Astrocyte (in vitro differentiated cells and primary cell): ENCODE measurements at regions not wholly inside any gene's neighbourhood (a gene's known extent, or its start where the extent isn't known, plus 50 kb on each side); places are given as distances from the start of the nearest gene placed in this dataset.

Source experiments
- DNase-seq: peaks from one replicate; pipeline ENCODE4 v3.0.0-alpha.2; 2010; ENCODE audit warnings: low read depth
- FAIRE-seq: peaks from 2 replicates; lab custom pipeline; 2011; peaks lifted over from hg19 to GRCh38; lab: Jason Lieb, UNC
- H2AFZ ChIP-seq: 2 replicates; pipeline ENCODE4 v1.6.0; 2012; ENCODE audit warnings: low read depth, low read length, inconsistent platforms
- H3K27ac ChIP-seq: 2 replicates; pipeline ENCODE4 v1.5.1; 2011; ENCODE audit warnings: low read depth, low read length, inconsistent platforms
- H3K27me3 ChIP-seq: 2 replicates; pipeline ENCODE4 v1.6.0; 2011; ENCODE audit warnings: low read length, inconsistent platforms; ENCODE audit not compliant: insufficient read depth
- H3K36me3 ChIP-seq: 2 replicates; pipeline ENCODE4 v1.5.1; 2011; ENCODE audit warnings: low read length, inconsistent platforms; ENCODE audit not compliant: insufficient read depth
- H3K4me1 ChIP-seq: 2 replicates; pipeline ENCODE4 v1.5.1; 2011; ENCODE audit warnings: low read length, inconsistent platforms; ENCODE audit not compliant: insufficient read depth
- H3K4me2 ChIP-seq: 2 replicates; pipeline ENCODE4 v1.6.0; 2012; ENCODE audit warnings: low read length, inconsistent platforms
- H3K4me3 ChIP-seq: 2 replicates; pipeline ENCODE4 v1.5.1; 2011; ENCODE audit warnings: low read depth, mild to moderate bottlenecking, low read length, inconsistent platforms; ENCODE audit not compliant: insufficient read depth
- H3K79me2 ChIP-seq: 2 replicates; pipeline ENCODE4 v1.6.0; 2012; ENCODE audit warnings: mild to moderate bottlenecking, low read length, inconsistent platforms; ENCODE audit not compliant: insufficient read depth
- H3K9ac ChIP-seq: 2 replicates; pipeline ENCODE4 v1.6.0; 2012; ENCODE audit warnings: mild to moderate bottlenecking, low read length, inconsistent platforms
- H3K9me3 ChIP-seq: 2 replicates; pipeline ENCODE4 v1.5.1; 2012; ENCODE audit warnings: low read depth, mild to moderate bottlenecking, low read length, inconsistent platforms; ENCODE audit not compliant: insufficient read depth
- H4K20me1 ChIP-seq: 2 replicates; pipeline ENCODE4 v1.6.0; 2012; ENCODE audit warnings: low read length, inconsistent platforms; ENCODE audit not compliant: insufficient read depth
- H3K27ac Mint-ChIP-seq: one replicate; pipeline ENCODE4 v1.8.0; 2021; ENCODE audit warnings: mild to moderate bottlenecking, mixed read lengths; ENCODE audit not compliant: unreplicated experiment
- H3K27me3 Mint-ChIP-seq: one replicate; pipeline ENCODE4 v1.8.0; 2021; ENCODE audit warnings: low read depth, mixed read lengths; ENCODE audit not compliant: unreplicated experiment
- H3K36me3 Mint-ChIP-seq: one replicate; pipeline ENCODE4 v1.8.0; 2021; ENCODE audit warnings: low read depth, mixed read lengths; ENCODE audit not compliant: unreplicated experiment
- H3K4me1 Mint-ChIP-seq: one replicate; pipeline ENCODE4 v1.8.0; 2021; ENCODE audit warnings: low read depth, mixed read lengths; ENCODE audit not compliant: unreplicated experiment
- H3K4me3 Mint-ChIP-seq: one replicate; pipeline ENCODE4 v1.8.0; 2021; ENCODE audit warnings: mild to moderate bottlenecking, moderate library complexity, mixed read lengths; ENCODE audit not compliant: unreplicated experiment
- H3K9me3 Mint-ChIP-seq: one replicate; pipeline ENCODE4 v1.8.0; 2021; ENCODE audit warnings: mild to moderate bottlenecking, mixed read lengths; ENCODE audit not compliant: unreplicated experiment
- CTCF ChIP-seq: IDR thresholded peaks from 2 replicates; pipeline ENCODE4 v1.5.1; 2011; ENCODE audit warnings: low read depth, mild to moderate bottlenecking, inconsistent platforms, low read length, moderate library complexity; ENCODE audit not compliant: insufficient read depth
- EZH2 ChIP-seq: IDR thresholded peaks from 2 replicates; pipeline ENCODE4 v1.6.1; 2012; ENCODE audit warnings: mild to moderate bottlenecking, low read length, inconsistent platforms; ENCODE audit not compliant: insufficient read depth

GRCh38 chr3:33975463-33975862 lies 177.0 kb downstream of the PDCD6IP start:
- Histone ChIP-seq H3K9me3 (no peaks in the 10 kb centered on the region), H3K27me3 (no peaks in the 10 kb centered on the region), H2AFZ (no peak overlapping the region), H3K9ac (no peak overlapping the region), H3K27ac (no peak overlapping the region), H3K4me1 (no peaks in the 10 kb centered on the region), H3K79me2 (no peaks in the 10 kb centered on the region), H3K36me3 (no peaks in the 10 kb centered on the region), H4K20me1 (no peaks in the 10 kb centered on the region), H3K4me3 (no peak overlapping the region), H3K4me2 (no peak overlapping the region)
- Mint-ChIP-seq H3K4me3 (no peak overlapping the region), H3K27me3 (peaks cover 3% of the 10 kb centered on the region), H3K27ac (no peak overlapping the region), H3K9me3 (peaks cover 10% of the 10 kb centered on the region), H3K36me3 (no peaks in the 10 kb centered on the region), H3K4me1 (no peaks in the 10 kb centered on the region)
- TF ChIP-seq EZH2 (no peak), CTCF (no peak)
- no peak for FAIRE-seq
- no peak for DNase-seq

- H2AFZ ChIP-seq, result no peak overlapping the region
- FAIRE-seq (no peak), DNase-seq (no peak)
- Mint-ChIP-seq H3K4me3 (no peak overlapping the region), H3K27ac (no peak overlapping the region), H3K4me1 (peaks cover 2% of the 10 kb centered on the region), H3K27me3 (peaks cover 3% of the 10 kb centered on the region), H3K9me3 (peaks cover 4% of the 10 kb centered on the region), H3K36me3 (no peaks in the 10 kb centered on the region)
- no peak overlapping the region for H3K27ac ChIP-seq
- no peaks in the 10 kb centered on the region for H3K27me3 ChIP-seq
- H3K4me3 ChIP-seq, result no peak overlapping the region
- H3K4me1 ChIP-seq, result no peaks in the 10 kb centered on the region
- H3K9me3 ChIP-seq, result no peaks in the 10 kb centered on the region
- no peaks in the 10 kb centered on the region for H3K79me2 ChIP-seq
- no peaks in the 10 kb centered on the region for H3K36me3 ChIP-seq
- H3K4me2 ChIP-seq, result no peak overlapping the region
- no peaks in the 10 kb centered on the region for H4K20me1 ChIP-seq
- TF ChIP-seq EZH2, result no peak
- TF ChIP-seq CTCF, result no peak
- no peak overlapping the region for H3K9ac ChIP-seq
Measured at GRCh38 chr3:33977227-33977626, 178.8 kb downstream of the PDCD6IP start.

- Mint-ChIP-seq H3K9me3 (peaks cover 5% of the 10 kb centered on the region), H3K4me1 (peaks cover 6% of the 10 kb centered on the region), H3K27me3 (peaks cover 3% of the 10 kb centered on the region), H3K27ac (no peak overlapping the region), H3K36me3 (no peaks in the 10 kb centered on the region), H3K4me3 (no peak overlapping the region)
- no peak overlapping the region for H3K4me3 ChIP-seq
- FAIRE-seq (peak; percentile 75), DNase-seq (peak; percentile 38)
- H3K27me3 ChIP-seq, result no peaks in the 10 kb centered on the region
- TF ChIP-seq EZH2, result no peak
- TF ChIP-seq CTCF, result peak; percentile 45
- no peaks in the 10 kb centered on the region for H4K20me1 ChIP-seq
- H3K27ac ChIP-seq, result no peak overlapping the region
- no peaks in the 10 kb centered on the region for H3K36me3 ChIP-seq
- H2AFZ ChIP-seq, result no peak overlapping the region
- no peaks in the 10 kb centered on the region for H3K9me3 ChIP-seq
- no peak overlapping the region for H3K9ac ChIP-seq
- no peaks in the 10 kb centered on the region for H3K4me1 ChIP-seq
- no peaks in the 10 kb centered on the region for H3K79me2 ChIP-seq
- no peak overlapping the region for H3K4me2 ChIP-seq
Measured at GRCh38 chr3:33980252-33980651, 181.8 kb downstream of the PDCD6IP start.
